ENCODE measurements at regions not wholly inside any gene's neighbourhood (a gene's known extent, or its start where the extent isn't known, plus 50 kb on each side); places are given as distances from the start of the nearest gene placed in this dataset.
"Not testable (repeated sequence)": the region's sequence is repeated elsewhere in the genome, so short reads cannot be mapped to it uniquely, and the experiment has no call there.

- H3K4me3 ChIP-seq (ENCODE audit: low read length in 2 of 2); H3K9me3 ChIP-seq (ENCODE audit: control insufficient read depth, low read length); H3K27ac ChIP-seq (ENCODE audit: low read depth in 1 of 2, low read length in 2 of 2); H3K4me1 ChIP-seq (ENCODE audit: control insufficient read depth in 1 of 2, insufficient read depth in 2 of 2, low read length in 2 of 2); intact Hi-C loops (cut with DNase I); H3K27me3 ChIP-seq (ENCODE audit: control insufficient read depth in 1 of 2, insufficient read depth in 2 of 2, low read length in 1 of 2); DNase-seq; ATAC-seq (ENCODE audit: low FRiP score); H3K36me3 ChIP-seq (ENCODE audit: control insufficient read depth in 1 of 2, insufficient read depth in 2 of 2, low read length in 1 of 2): not testable (repeated sequence)
- WGBS, 2 donors = 84 to 88% methylated on average over 6 of the region's 6 CpGs
These were observed 174.8 kb downstream of the COL12A1 start for GRCh38 chr6:75031102-75031501.

- no peak overlapping the region for H3K27ac ChIP-seq (ENCODE audit: low read depth in 1 of 2, low read length in 2 of 2)
- ATAC-seq (ENCODE audit: low FRiP score) = no peak
- H3K4me1 ChIP-seq (ENCODE audit: control insufficient read depth in 1 of 2, insufficient read depth in 2 of 2, low read length in 2 of 2) = no peaks in the 10 kb centered on the region
- H3K4me3 ChIP-seq (ENCODE audit: low read length in 2 of 2) = no peak overlapping the region
- no peaks in the 10 kb centered on the region for H3K36me3 ChIP-seq (ENCODE audit: control insufficient read depth in 1 of 2, insufficient read depth in 2 of 2, low read length in 1 of 2)
- no peak for DNase-seq
- WGBS, 2 donors = 83 to 87% methylated on average over 5 of the region's 5 CpGs
- no peaks in the 10 kb centered on the region for H3K9me3 ChIP-seq (ENCODE audit: control insufficient read depth, low read length)
- intact Hi-C loops (cut with DNase I) = no loop called here
- no peaks in the 10 kb centered on the region for H3K27me3 ChIP-seq (ENCODE audit: control insufficient read depth in 1 of 2, insufficient read depth in 2 of 2, low read length in 1 of 2)
These were observed 176.5 kb downstream of the COL12A1 start for GRCh38 chr6:75029333-75029732.

GRCh38 chr6:75025371-75025770, 180.5 kb downstream of the COL12A1 start:
- WGBS, 2 donors = 33 to 45% methylated on average over 2 of the region's 2 CpGs
- H3K27ac ChIP-seq (ENCODE audit: low read depth in 1 of 2, low read length in 2 of 2) = no peak overlapping the region
- H3K9me3 ChIP-seq (ENCODE audit: control insufficient read depth, low read length) = no peaks in the 10 kb centered on the region
- H3K27me3 ChIP-seq (ENCODE audit: control insufficient read depth in 1 of 2, insufficient read depth in 2 of 2, low read length in 1 of 2) = no peaks in the 10 kb centered on the region
- H3K36me3 ChIP-seq (ENCODE audit: control insufficient read depth in 1 of 2, insufficient read depth in 2 of 2, low read length in 1 of 2) = no peaks in the 10 kb centered on the region
- no peak for DNase-seq
- no peak for ATAC-seq (ENCODE audit: low FRiP score)
- H3K4me1 ChIP-seq (ENCODE audit: control insufficient read depth in 1 of 2, insufficient read depth in 2 of 2, low read length in 2 of 2) = no peaks in the 10 kb centered on the region
- intact Hi-C loops (cut with DNase I) = no loop called here
- no peak overlapping the region for H3K4me3 ChIP-seq (ENCODE audit: low read length in 2 of 2)

GRCh38 chr6:75024828-75025227, 181.0 kb downstream of the COL12A1 start:
- Histone ChIP-seq H3K4me1 (ENCODE audit: control insufficient read depth in 1 of 2, insufficient read depth in 2 of 2, low read length in 2 of 2) (no peaks in the 10 kb centered on the region), H3K27ac (ENCODE audit: low read depth in 1 of 2, low read length in 2 of 2) (no peak overlapping the region), H3K36me3 (ENCODE audit: control insufficient read depth in 1 of 2, insufficient read depth in 2 of 2, low read length in 1 of 2) (no peaks in the 10 kb centered on the region), H3K9me3 (ENCODE audit: control insufficient read depth, low read length) (no peaks in the 10 kb centered on the region), H3K4me3 (ENCODE audit: low read length in 2 of 2) (no peak overlapping the region), H3K27me3 (ENCODE audit: control insufficient read depth in 1 of 2, insufficient read depth in 2 of 2, low read length in 1 of 2) (no peaks in the 10 kb centered on the region)
- intact Hi-C loops (cut with DNase I) = no loop called here
- no peak for DNase-seq
- WGBS, 2 donors = 29 to 31% methylated on average over 1 of the region's 1 CpG
- no peak for ATAC-seq (ENCODE audit: low FRiP score)

- no peaks in the 10 kb centered on the region for H3K4me1 ChIP-seq (ENCODE audit: control insufficient read depth in 1 of 2, insufficient read depth in 2 of 2, low read length in 2 of 2)
- no peak for DNase-seq
- H3K4me3 ChIP-seq (ENCODE audit: low read length in 2 of 2) = no peak overlapping the region
- no peak for ATAC-seq (ENCODE audit: low FRiP score)
- no peaks in the 10 kb centered on the region for H3K9me3 ChIP-seq (ENCODE audit: control insufficient read depth, low read length)
- no peak overlapping the region for H3K27ac ChIP-seq (ENCODE audit: low read depth in 1 of 2, low read length in 2 of 2)
- no peaks in the 10 kb centered on the region for H3K27me3 ChIP-seq (ENCODE audit: control insufficient read depth in 1 of 2, insufficient read depth in 2 of 2, low read length in 1 of 2)
- no peaks in the 10 kb centered on the region for H3K36me3 ChIP-seq (ENCODE audit: control insufficient read depth in 1 of 2, insufficient read depth in 2 of 2, low read length in 1 of 2)
- intact Hi-C loops (cut with DNase I) = no loop called here
These were observed 182.2 kb downstream of the COL12A1 start for GRCh38 chr6:75023634-75024033.

- no peak for ATAC-seq (ENCODE audit: low FRiP score)
- intact Hi-C loops (cut with DNase I) = no loop called here
- WGBS, 2 donors = 97% methylated on average over 1 of the region's 1 CpG
- Histone ChIP-seq H3K4me3 (ENCODE audit: low read length in 2 of 2) (no peak overlapping the region), H3K36me3 (ENCODE audit: control insufficient read depth in 1 of 2, insufficient read depth in 2 of 2, low read length in 1 of 2) (no peaks in the 10 kb centered on the region), H3K4me1 (ENCODE audit: control insufficient read depth in 1 of 2, insufficient read depth in 2 of 2, low read length in 2 of 2) (no peaks in the 10 kb centered on the region), H3K27me3 (ENCODE audit: control insufficient read depth in 1 of 2, insufficient read depth in 2 of 2, low read length in 1 of 2) (no peaks in the 10 kb centered on the region), H3K27ac (ENCODE audit: low read depth in 1 of 2, low read length in 2 of 2) (no peak overlapping the region), H3K9me3 (ENCODE audit: control insufficient read depth, low read length) (no peaks in the 10 kb centered on the region)
- DNase-seq = no peak
These were observed 184.9 kb downstream of the COL12A1 start for GRCh38 chr6:75020971-75021370.

GRCh38 chr6:75020376-75020775, 185.5 kb downstream of the COL12A1 start:
- Histone ChIP-seq H3K36me3 (ENCODE audit: control insufficient read depth in 1 of 2, insufficient read depth in 2 of 2, low read length in 1 of 2) (no peaks in the 10 kb centered on the region), H3K4me3 (ENCODE audit: low read length in 2 of 2) (no peak overlapping the region), H3K27ac (ENCODE audit: low read depth in 1 of 2, low read length in 2 of 2) (no peak overlapping the region), H3K4me1 (ENCODE audit: control insufficient read depth in 1 of 2, insufficient read depth in 2 of 2, low read length in 2 of 2) (no peaks in the 10 kb centered on the region), H3K9me3 (ENCODE audit: control insufficient read depth, low read length) (no peaks in the 10 kb centered on the region), H3K27me3 (ENCODE audit: control insufficient read depth in 1 of 2, insufficient read depth in 2 of 2, low read length in 1 of 2) (no peaks in the 10 kb centered on the region)
- ATAC-seq (ENCODE audit: low FRiP score) (no peak), DNase-seq (no peak)
- intact Hi-C loops (cut with DNase I) = no loop called here
- 0 to 10% methylated on average over 2 of the region's 2 CpGs for WGBS, 2 donors

GRCh38 chr6:75012018-75012417, 193.8 kb downstream of the COL12A1 start:
- no peaks in the 10 kb centered on the region for H3K27me3 ChIP-seq (ENCODE audit: control insufficient read depth in 1 of 2, insufficient read depth in 2 of 2, low read length in 1 of 2)
- H3K27ac ChIP-seq (ENCODE audit: low read depth in 1 of 2, low read length in 2 of 2) = no peak overlapping the region
- intact Hi-C loops (cut with DNase I) = no loop called here
- H3K4me3 ChIP-seq (ENCODE audit: low read length in 2 of 2) = no peak overlapping the region
- ATAC-seq (ENCODE audit: low FRiP score) (no peak), DNase-seq (no peak)
- no peaks in the 10 kb centered on the region for H3K9me3 ChIP-seq (ENCODE audit: control insufficient read depth, low read length)
- no peaks in the 10 kb centered on the region for H3K4me1 ChIP-seq (ENCODE audit: control insufficient read depth in 1 of 2, insufficient read depth in 2 of 2, low read length in 2 of 2)
- WGBS, 2 donors = 26 to 30% methylated on average over 2 of the region's 2 CpGs
- no peaks in the 10 kb centered on the region for H3K36me3 ChIP-seq (ENCODE audit: control insufficient read depth in 1 of 2, insufficient read depth in 2 of 2, low read length in 1 of 2)

GRCh38 chr6:75003984-75004383, 201.9 kb downstream of the COL12A1 start:
- H3K27ac ChIP-seq (ENCODE audit: low read depth in 1 of 2, low read length in 2 of 2); intact Hi-C loops (cut with DNase I); H3K4me1 ChIP-seq (ENCODE audit: control insufficient read depth in 1 of 2, insufficient read depth in 2 of 2, low read length in 2 of 2); ATAC-seq (ENCODE audit: low FRiP score); H3K9me3 ChIP-seq (ENCODE audit: control insufficient read depth, low read length); H3K4me3 ChIP-seq (ENCODE audit: low read length in 2 of 2); H3K27me3 ChIP-seq (ENCODE audit: control insufficient read depth in 1 of 2, insufficient read depth in 2 of 2, low read length in 1 of 2); H3K36me3 ChIP-seq (ENCODE audit: control insufficient read depth in 1 of 2, insufficient read depth in 2 of 2, low read length in 1 of 2): not testable (repeated sequence)
- peak in 1 of 2 donors; percentile 59 for DNase-seq
- WGBS, 2 donors = 96% methylated on average over 8 of the region's 8 CpGs

Measured in aorta (tissue), 5 donors.